Astrocyte (in vitro differentiated cells and primary cell): ENCODE measurements at regions not wholly inside any gene's neighbourhood (a gene's known extent, or its start where the extent isn't known, plus 50 kb on each side); places are given as distances from the start of the nearest gene placed in this dataset.

Experiments
- DNase-seq: peaks from one replicate; pipeline ENCODE4 v3.0.0-alpha.2; 2010; ENCODE audit warnings: low read depth
- FAIRE-seq: peaks from 2 replicates; lab custom pipeline; 2011; peaks lifted over from hg19 to GRCh38; lab: Jason Lieb, UNC
- H2AFZ ChIP-seq: 2 replicates; pipeline ENCODE4 v1.6.0; 2012; ENCODE audit warnings: low read depth, low read length, inconsistent platforms
- H3K27ac ChIP-seq: 2 replicates; pipeline ENCODE4 v1.5.1; 2011; ENCODE audit warnings: low read depth, low read length, inconsistent platforms
- H3K27me3 ChIP-seq: 2 replicates; pipeline ENCODE4 v1.6.0; 2011; ENCODE audit warnings: low read length, inconsistent platforms; ENCODE audit not compliant: insufficient read depth
- H3K36me3 ChIP-seq: 2 replicates; pipeline ENCODE4 v1.5.1; 2011; ENCODE audit warnings: low read length, inconsistent platforms; ENCODE audit not compliant: insufficient read depth
- H3K4me1 ChIP-seq: 2 replicates; pipeline ENCODE4 v1.5.1; 2011; ENCODE audit warnings: low read length, inconsistent platforms; ENCODE audit not compliant: insufficient read depth
- H3K4me2 ChIP-seq: 2 replicates; pipeline ENCODE4 v1.6.0; 2012; ENCODE audit warnings: low read length, inconsistent platforms
- H3K4me3 ChIP-seq: 2 replicates; pipeline ENCODE4 v1.5.1; 2011; ENCODE audit warnings: low read depth, mild to moderate bottlenecking, low read length, inconsistent platforms; ENCODE audit not compliant: insufficient read depth
- H3K79me2 ChIP-seq: 2 replicates; pipeline ENCODE4 v1.6.0; 2012; ENCODE audit warnings: mild to moderate bottlenecking, low read length, inconsistent platforms; ENCODE audit not compliant: insufficient read depth
- H3K9ac ChIP-seq: 2 replicates; pipeline ENCODE4 v1.6.0; 2012; ENCODE audit warnings: mild to moderate bottlenecking, low read length, inconsistent platforms
- H3K9me3 ChIP-seq: 2 replicates; pipeline ENCODE4 v1.5.1; 2012; ENCODE audit warnings: low read depth, mild to moderate bottlenecking, low read length, inconsistent platforms; ENCODE audit not compliant: insufficient read depth
- H4K20me1 ChIP-seq: 2 replicates; pipeline ENCODE4 v1.6.0; 2012; ENCODE audit warnings: low read length, inconsistent platforms; ENCODE audit not compliant: insufficient read depth
- H3K27ac Mint-ChIP-seq: one replicate; pipeline ENCODE4 v1.8.0; 2021; ENCODE audit warnings: mild to moderate bottlenecking, mixed read lengths; ENCODE audit not compliant: unreplicated experiment
- H3K27me3 Mint-ChIP-seq: one replicate; pipeline ENCODE4 v1.8.0; 2021; ENCODE audit warnings: low read depth, mixed read lengths; ENCODE audit not compliant: unreplicated experiment
- H3K36me3 Mint-ChIP-seq: one replicate; pipeline ENCODE4 v1.8.0; 2021; ENCODE audit warnings: low read depth, mixed read lengths; ENCODE audit not compliant: unreplicated experiment
- H3K4me1 Mint-ChIP-seq: one replicate; pipeline ENCODE4 v1.8.0; 2021; ENCODE audit warnings: low read depth, mixed read lengths; ENCODE audit not compliant: unreplicated experiment
- H3K4me3 Mint-ChIP-seq: one replicate; pipeline ENCODE4 v1.8.0; 2021; ENCODE audit warnings: mild to moderate bottlenecking, moderate library complexity, mixed read lengths; ENCODE audit not compliant: unreplicated experiment
- H3K9me3 Mint-ChIP-seq: one replicate; pipeline ENCODE4 v1.8.0; 2021; ENCODE audit warnings: mild to moderate bottlenecking, mixed read lengths; ENCODE audit not compliant: unreplicated experiment
- EZH2 ChIP-seq: IDR thresholded peaks from 2 replicates; pipeline ENCODE4 v1.6.1; 2012; ENCODE audit warnings: mild to moderate bottlenecking, low read length, inconsistent platforms; ENCODE audit not compliant: insufficient read depth
- TF ChIP-seq, protein P1 (sequence below): IDR thresholded peaks from 2 replicates; pipeline ENCODE4 v1.5.1; 2011; ENCODE audit warnings: low read depth, mild to moderate bottlenecking, inconsistent platforms, low read length, moderate library complexity; ENCODE audit not compliant: insufficient read depth

DNA sequence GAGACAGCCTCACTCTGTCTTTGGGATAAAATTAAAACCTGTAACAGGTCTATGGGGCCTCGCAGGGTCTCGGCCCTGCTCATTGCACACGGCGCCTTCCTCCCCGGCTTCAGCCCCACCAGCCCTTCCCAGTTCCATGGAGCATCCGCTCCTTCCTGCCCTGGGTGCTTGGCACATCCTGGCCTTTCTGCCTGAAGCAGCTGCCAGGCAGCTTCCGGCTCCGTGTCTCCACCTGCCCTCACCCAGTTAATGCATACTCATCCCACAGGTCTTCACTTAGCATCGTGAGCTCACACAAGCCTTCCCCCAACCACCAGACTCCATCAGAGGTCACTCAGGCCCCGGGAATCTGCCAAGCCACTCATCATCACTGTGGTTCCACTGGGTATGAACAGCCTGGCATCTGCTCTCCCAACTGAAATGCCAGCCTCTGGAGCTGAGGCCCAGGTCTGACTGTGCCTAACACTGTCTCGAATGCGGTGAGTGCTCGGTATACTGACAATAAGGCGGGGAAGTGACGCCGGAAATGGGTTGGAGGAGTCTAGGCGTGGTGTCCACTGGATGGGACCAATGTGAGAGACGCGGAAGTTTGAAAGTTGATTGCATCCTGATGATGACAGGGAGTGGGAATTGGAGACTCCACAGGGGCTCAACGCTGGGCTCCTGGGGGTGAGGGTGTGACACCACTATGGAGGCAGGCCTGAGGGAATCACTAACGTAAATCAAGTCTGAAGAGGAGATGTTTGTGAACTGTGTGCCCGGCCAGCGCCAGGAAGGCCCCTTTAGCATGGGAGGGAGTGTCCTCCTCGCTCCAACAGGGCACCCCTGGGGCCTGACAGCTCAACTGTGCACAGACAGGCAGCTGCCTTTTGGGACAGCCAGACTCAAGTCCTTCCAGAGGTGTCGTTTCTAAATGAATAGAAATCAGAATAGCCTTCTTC is 245.8 kb downstream of the TTLL2 start:
- no peak overlapping the region for H3K27ac ChIP-seq
- no peak overlapping the region for H3K9ac ChIP-seq
- TF ChIP-seq, protein P1, sequence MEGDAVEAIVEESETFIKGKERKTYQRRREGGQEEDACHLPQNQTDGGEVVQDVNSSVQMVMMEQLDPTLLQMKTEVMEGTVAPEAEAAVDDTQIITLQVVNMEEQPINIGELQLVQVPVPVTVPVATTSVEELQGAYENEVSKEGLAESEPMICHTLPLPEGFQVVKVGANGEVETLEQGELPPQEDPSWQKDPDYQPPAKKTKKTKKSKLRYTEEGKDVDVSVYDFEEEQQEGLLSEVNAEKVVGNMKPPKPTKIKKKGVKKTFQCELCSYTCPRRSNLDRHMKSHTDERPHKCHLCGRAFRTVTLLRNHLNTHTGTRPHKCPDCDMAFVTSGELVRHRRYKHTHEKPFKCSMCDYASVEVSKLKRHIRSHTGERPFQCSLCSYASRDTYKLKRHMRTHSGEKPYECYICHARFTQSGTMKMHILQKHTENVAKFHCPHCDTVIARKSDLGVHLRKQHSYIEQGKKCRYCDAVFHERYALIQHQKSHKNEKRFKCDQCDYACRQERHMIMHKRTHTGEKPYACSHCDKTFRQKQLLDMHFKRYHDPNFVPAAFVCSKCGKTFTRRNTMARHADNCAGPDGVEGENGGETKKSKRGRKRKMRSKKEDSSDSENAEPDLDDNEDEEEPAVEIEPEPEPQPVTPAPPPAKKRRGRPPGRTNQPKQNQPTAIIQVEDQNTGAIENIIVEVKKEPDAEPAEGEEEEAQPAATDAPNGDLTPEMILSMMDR = no peak
- TF ChIP-seq EZH2 = no peak
- H3K4me1 Mint-ChIP-seq = peaks cover 2% of the 10 kb centered on the region
- H3K4me3 Mint-ChIP-seq = no peak overlapping the region
- H3K9me3 ChIP-seq = no peaks in the 10 kb centered on the region
- H3K27ac Mint-ChIP-seq = no peak overlapping the region
- peaks cover 28% of the 10 kb centered on the region for H3K27me3 Mint-ChIP-seq
- no peaks in the 10 kb centered on the region for H3K79me2 ChIP-seq
- H3K9me3 Mint-ChIP-seq = no peaks in the 10 kb centered on the region
- FAIRE-seq = no peak
- H3K4me1 ChIP-seq = no peaks in the 10 kb centered on the region
- no peak overlapping the region for H3K4me3 ChIP-seq
- H2AFZ ChIP-seq = no peak overlapping the region
- H3K27me3 ChIP-seq = peaks cover 3% of the 10 kb centered on the region
- no peak overlapping the region for H3K4me2 ChIP-seq
- no peaks in the 10 kb centered on the region for H4K20me1 ChIP-seq
- no peak for DNase-seq
- no peaks in the 10 kb centered on the region for H3K36me3 ChIP-seq
- H3K36me3 Mint-ChIP-seq = no peaks in the 10 kb centered on the region

DNA sequence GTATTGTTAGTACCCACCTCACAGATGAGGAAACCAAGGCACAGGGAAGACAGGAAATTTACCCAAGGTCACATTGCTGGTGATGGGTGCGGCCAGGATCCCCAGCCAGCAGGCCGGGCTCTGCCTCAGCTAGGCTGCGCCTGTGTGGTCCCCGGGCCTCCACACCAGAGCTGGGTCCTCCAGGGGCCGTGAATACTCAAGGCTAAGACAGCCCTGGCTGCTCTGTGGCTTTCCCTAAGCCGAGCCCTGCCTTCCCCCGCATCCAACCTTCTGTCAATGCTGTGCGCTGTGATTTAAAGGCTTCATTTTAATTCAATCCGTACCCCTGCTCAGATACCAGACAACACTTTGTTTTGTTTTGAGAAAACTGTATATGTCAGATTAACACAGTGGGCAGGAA is 246.7 kb downstream of the TTLL2 start:
- Mint-ChIP-seq H3K27me3 (peaks cover 30% of the 10 kb centered on the region), H3K27ac (no peak overlapping the region), H3K36me3 (peaks cover 2% of the 10 kb centered on the region), H3K4me3 (no peak overlapping the region), H3K4me1 (peaks cover 2% of the 10 kb centered on the region), H3K9me3 (no peaks in the 10 kb centered on the region)
- no peak overlapping the region for H2AFZ ChIP-seq
- no peaks in the 10 kb centered on the region for H4K20me1 ChIP-seq
- H3K36me3 ChIP-seq = no peaks in the 10 kb centered on the region
- no peak for DNase-seq
- H3K4me1 ChIP-seq = no peaks in the 10 kb centered on the region
- H3K4me3 ChIP-seq = no peak overlapping the region
- no peaks in the 10 kb centered on the region for H3K9me3 ChIP-seq
- no peak for FAIRE-seq
- TF ChIP-seq, protein P1 = no peak
- no peak for TF ChIP-seq EZH2
- peaks cover 3% of the 10 kb centered on the region for H3K27me3 ChIP-seq
- no peak overlapping the region for H3K27ac ChIP-seq
- no peak overlapping the region for H3K9ac ChIP-seq
- H3K4me2 ChIP-seq = no peak overlapping the region
- H3K79me2 ChIP-seq = no peaks in the 10 kb centered on the region

DNA sequence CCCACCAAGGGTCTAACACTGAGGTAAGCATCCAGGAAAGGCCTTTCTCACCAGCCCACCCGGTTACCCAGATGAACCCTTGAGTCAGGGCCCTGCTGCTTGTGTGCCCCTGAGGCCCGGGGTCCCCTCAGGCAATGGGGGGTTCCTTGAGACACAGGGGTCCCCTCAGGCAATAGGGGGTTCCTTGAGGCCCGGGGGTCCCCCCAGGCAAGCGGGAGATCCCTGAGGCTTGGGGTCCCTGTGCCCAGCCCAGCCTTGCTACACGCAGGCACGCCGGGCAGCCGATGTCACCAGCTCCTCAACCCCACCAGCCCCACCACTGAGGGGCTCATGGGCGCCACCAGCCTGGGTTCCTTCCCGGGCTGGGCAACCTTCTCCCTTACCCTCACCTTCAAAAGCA is 247.2 kb downstream of the TTLL2 start:
- Histone ChIP-seq H3K4me1 (no peaks in the 10 kb centered on the region), H3K4me2 (no peak overlapping the region), H3K9me3 (no peaks in the 10 kb centered on the region), H3K9ac (no peak overlapping the region), H3K4me3 (no peak overlapping the region), H3K36me3 (no peaks in the 10 kb centered on the region), H3K27me3 (peaks cover 3% of the 10 kb centered on the region), H3K79me2 (no peaks in the 10 kb centered on the region), H2AFZ (no peak overlapping the region), H4K20me1 (no peaks in the 10 kb centered on the region), H3K27ac (no peak overlapping the region)
- DNase-seq (no peak), FAIRE-seq (no peak)
- Mint-ChIP-seq H3K36me3 (peaks cover 3% of the 10 kb centered on the region), H3K27me3 (peaks cover 35% of the 10 kb centered on the region), H3K9me3 (no peaks in the 10 kb centered on the region), H3K4me1 (peaks cover 2% of the 10 kb centered on the region), H3K27ac (no peak overlapping the region), H3K4me3 (no peak overlapping the region)
- TF ChIP-seq, protein P1 = no peak
- no peak for TF ChIP-seq EZH2
